ENCODE measurements at regions not wholly inside any gene's neighbourhood (a gene's known extent, or its start where the extent isn't known, plus 50 kb on each side); places are given as distances from the start of the nearest gene placed in this dataset.

DNA sequence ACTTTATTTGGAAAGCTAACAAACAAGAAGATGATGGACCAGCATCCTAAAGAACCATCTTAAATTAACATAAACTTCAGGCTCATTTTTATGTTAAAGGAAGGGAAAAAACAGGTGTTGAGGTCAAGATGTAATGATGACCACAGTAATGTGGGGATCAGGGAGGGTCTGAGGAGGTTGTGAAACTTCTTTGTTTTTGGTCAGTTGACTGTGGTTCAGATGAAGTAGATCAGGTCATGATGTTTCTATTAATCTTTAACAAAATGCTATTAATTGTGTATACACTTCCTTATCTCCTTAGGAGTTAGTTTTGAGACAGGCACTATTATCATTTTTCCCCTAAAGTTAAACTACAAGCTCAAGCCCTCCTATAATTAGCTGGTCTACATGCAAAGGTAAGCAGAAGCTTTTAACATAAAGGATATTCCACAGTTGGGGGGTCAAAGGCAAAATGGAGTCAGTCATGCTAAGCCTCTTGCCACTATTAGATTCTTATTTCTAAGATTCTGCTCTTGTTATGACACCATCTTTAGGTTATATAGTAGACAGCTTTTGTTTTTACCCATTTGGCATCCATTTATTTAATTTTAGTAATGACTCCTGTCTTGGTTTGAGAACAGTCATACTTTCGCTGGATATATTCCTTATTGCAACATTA is 800.1 kb upstream of the PCDH9 start:
- DNase-seq (ENCODE audit: low spot score): no peak

DNA sequence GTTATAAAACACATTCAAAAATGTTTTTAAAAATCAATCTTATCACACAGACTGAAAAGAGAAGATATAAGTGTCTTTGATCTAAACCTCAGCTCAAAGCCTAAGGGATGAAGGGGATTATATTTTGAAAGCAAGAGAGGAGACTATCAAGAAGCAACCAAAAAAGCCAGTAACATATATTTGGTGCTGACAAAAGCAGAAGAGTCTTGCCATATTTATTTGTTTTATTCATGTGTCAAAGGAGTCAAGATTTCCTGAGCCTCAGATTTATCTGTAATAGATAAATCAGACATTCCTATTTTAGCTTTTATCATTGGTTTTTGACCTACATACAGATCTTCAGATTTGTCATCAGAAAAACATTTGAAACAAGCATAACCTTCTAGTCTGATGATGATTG is 798.6 kb upstream of the PCDH9 start:
- no peak for DNase-seq (ENCODE audit: low spot score)

- no peak for DNase-seq (ENCODE audit: low spot score)
These were observed 797.2 kb upstream of the PCDH9 start for GRCh38 chr13:68027306-68027705.

DNA sequence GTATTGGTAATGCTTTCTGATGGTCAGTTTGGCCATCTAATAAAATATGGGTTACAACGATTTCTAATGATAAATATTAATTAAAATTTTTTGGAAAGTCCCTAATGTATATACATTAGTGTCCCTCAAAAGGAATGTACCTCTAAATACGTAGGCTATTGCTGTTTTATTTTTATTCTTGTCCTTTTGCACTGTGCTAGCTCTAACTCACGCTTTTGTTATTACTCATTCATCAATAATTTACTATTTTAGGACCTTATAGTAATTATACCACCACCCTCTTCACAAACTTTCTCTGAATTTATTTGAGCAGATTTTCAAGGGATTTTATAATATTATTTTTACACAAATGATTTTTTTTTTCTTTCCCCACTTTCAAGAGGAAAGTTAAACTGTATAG is 795.9 kb upstream of the PCDH9 start:
- no peak for DNase-seq (ENCODE audit: low spot score)

DNA sequence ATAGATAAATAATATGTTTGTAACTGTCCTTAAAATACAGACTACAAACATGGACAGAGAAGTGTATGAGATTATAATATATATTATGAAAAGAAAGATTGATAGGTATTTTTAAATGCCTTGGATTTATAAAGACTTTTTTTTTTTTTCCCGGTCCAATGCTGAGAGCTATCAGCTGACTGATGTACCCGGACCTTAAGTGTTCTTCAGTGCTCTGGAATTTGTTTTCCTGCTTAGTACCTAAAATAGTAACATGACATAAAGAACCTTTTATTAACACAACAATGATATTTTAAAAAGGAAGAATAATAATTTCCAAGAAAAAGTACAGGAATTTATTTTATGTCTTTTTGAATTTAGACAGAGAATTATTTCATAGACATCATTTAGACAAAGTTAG is 795.5 kb upstream of the PCDH9 start:
- no peak for DNase-seq (ENCODE audit: low spot score)

GRCh38 chr13:68023838-68024581 is 793.9 kb upstream of the PCDH9 start:
- no peak for DNase-seq (ENCODE audit: low spot score)

DNA sequence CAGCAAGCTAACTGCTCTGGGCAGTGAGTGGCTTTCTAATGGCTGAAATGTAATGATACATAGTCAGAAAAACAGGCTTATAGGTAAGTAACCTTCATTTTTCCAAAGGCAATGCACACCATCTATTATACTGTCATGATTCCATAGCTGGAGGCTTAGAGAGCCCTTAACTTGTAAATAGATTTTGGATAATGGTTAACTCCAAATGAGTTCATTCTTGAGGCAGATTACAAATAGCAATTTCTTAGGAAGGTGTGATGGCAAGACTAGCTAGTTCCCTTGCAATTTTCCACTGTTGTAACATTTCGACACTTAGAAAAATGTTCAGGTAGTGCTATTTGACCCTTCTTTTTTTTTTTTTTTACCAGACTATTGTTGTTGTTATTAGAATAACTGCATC is 789.8 kb upstream of the PCDH9 start:
- no peak for DNase-seq (ENCODE audit: low spot score)

- no peak for DNase-seq (ENCODE audit: low spot score)
These were observed 779.4 kb upstream of the PCDH9 start for GRCh38 chr13:68009546-68009945.

DNA sequence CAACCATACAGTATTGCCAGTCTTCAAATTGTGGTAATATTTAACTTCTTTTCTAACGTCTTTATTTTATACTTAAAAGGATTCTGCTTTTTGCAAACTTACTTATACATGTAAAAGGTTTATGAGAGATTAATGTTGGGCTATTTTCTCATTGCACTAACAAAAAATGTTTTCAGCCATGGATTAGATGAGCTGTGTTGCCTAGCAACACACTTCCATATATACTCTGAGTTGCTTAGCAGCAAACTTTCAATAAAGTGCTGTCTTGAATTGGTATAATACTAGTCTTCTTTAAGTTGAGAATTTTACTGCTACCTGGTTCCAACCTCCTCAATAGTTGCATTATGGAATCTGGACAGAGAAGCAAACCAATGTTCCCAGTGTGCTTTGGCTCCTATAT is 777.4 kb upstream of the PCDH9 start:
- no peak for DNase-seq (ENCODE audit: low spot score)

- DNase-seq (ENCODE audit: low spot score): no peak
These were observed 766.0 kb upstream of the PCDH9 start for GRCh38 chr13:67996101-67996500.

GRCh38 chr13:67990868-67991267 is 760.7 kb upstream of the PCDH9 start:
- DNase-seq (ENCODE audit: low spot score): no peak

DNA sequence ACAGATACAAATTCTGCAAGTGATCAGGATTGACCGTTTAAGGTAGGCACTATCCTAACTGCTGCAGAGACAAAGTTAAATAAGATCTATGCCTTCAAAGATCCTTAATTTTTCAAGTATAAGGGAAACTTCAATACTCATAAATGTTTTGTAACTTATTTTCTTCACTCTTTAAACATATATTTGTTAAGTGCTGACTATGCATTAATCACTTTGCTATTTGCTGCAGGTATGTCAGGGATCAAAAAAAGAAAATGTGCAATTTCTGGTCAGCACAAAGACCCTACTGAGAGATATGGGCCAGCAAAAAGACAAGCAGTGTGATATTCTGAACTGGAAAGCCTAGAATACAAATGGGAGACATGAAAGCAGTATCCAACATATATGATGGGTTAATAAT is 756.1 kb upstream of the PCDH9 start:
- no peak for DNase-seq (ENCODE audit: low spot score)

DNA sequence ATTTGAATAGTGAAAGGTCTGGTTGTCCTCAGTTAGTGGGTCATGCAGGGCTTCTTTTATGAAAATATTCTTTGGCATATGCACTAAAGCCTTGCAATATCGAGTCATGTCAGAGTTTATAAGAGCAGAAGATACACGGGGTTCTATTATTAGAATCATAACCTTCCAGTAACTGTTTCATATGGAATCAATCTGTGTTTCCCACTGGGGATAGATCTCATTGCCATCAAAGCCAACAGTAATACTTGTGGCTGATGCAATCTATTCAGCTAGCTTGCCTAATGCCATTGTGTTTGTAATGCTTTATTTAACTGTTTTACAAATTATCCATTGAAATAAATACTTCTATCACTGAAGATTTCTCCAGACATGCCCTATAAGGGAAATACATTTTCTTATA is 746.9 kb upstream of the PCDH9 start:
- DNase-seq (ENCODE audit: low spot score): no peak

GRCh38 chr13:67971291-67971690 is 741.2 kb upstream of the PCDH9 start:
- no peak for DNase-seq (ENCODE audit: low spot score)

- no peak for DNase-seq (ENCODE audit: low spot score)
These were observed 736.9 kb upstream of the PCDH9 start for GRCh38 chr13:67967031-67967430.

GRCh38 chr13:67966065-67966464 is 735.9 kb upstream of the PCDH9 start:
- DNase-seq (ENCODE audit: low spot score): no peak

- no peak for DNase-seq (ENCODE audit: low spot score)
These were observed 734.9 kb upstream of the PCDH9 start for GRCh38 chr13:67964986-67965385.

- no peak for DNase-seq (ENCODE audit: low spot score)
These were observed 734.0 kb upstream of the PCDH9 start for GRCh38 chr13:67964091-67964490.

DNA sequence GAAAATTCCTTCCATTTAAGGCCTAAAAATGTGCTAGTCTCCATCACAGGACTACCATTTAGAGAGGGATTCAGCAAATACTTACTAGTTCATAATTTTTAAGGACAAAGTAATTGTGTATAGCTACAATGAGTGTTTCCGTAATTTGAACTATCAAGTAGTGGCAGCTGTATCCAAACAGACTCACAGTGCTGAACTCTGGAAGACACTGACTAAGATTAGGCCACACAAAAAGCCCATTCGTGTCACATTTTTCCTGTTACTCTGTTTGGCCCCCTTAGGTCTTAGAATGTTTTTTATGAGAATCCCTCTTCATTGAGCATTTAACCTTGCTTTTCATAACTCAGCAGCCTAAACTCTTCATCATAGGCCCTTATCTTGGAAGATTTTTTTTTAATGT is 731.2 kb upstream of the PCDH9 start:
- DNase-seq (ENCODE audit: low spot score): no peak

- no peak for DNase-seq (ENCODE audit: low spot score)
These were observed 721.3 kb upstream of the PCDH9 start for GRCh38 chr13:67951431-67951830.

GRCh38 chr13:67950603-67951002 is 720.5 kb upstream of the PCDH9 start:
- DNase-seq (ENCODE audit: low spot score): no peak

- no peak for DNase-seq (ENCODE audit: low spot score)
These were observed 716.0 kb upstream of the PCDH9 start for GRCh38 chr13:67946131-67946530.

DNA sequence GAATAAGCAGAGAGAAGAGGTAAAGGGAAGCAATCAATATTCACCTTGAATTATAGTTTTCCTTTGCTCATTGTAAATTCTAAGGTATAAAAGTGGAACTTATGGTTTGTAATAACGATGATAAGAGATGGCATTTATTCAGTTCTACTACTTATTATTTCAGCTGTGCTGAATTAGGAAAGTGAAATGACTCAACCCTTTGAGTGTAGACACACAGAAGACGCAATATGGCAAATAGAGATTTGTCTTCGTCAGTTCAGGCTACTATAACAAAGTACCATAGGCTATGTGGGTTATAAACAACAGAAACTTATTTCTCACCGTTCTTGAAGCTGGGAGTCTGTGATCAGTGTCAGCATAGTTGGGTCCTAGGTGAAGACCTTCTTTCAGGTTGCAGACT is 713.0 kb upstream of the PCDH9 start:
- DNase-seq (ENCODE audit: low spot score): no peak

- DNase-seq (ENCODE audit: low spot score): no peak
These were observed 705.5 kb upstream of the PCDH9 start for GRCh38 chr13:67935626-67936025.
